IMR-90 (cell line): ENCODE measurements at regions not wholly inside any gene's neighbourhood (a gene's known extent, or its start where the extent isn't known, plus 50 kb on each side); places are given as distances from the start of the nearest gene placed in this dataset.

ENCODE experiments used
- ATAC-seq: fragments of 200-7000 bp; cut with Tn5 transposase; 2 replicates; pipeline ENCODE4 v1.9.1; 2020; ENCODE audit warnings: low read depth, mild to moderate bottlenecking, moderate library complexity
- BruUV-seq: library from RNA; stranded (reverse); fragments of 400-500 nt; replicated peaks from 2 replicates; lab custom pipeline; 2021; lab: Mats Ljungman, UMichigan
- CTCF ChIA-PET: fragments of 300-600 bp; formaldehyde crosslinking; extraction: SDS; loops from one replicate; lab custom pipeline; 2021; ENCODE audit warnings: antibody characterized with exemption; lab: Yijun Ruan, JAX
- POLR2A ChIA-PET: fragments of 300-600 bp; sonication (Branson Sonifier 250); formaldehyde crosslinking; loops from one replicate; lab custom pipeline; 2022; ENCODE audit warnings: antibody characterized with exemption; ENCODE audit not compliant: unreplicated experiment; lab: Charles Lee
- DNase-seq: peaks from one replicate; pipeline ENCODE4 v3.0.0; 2013
- H2AFZ ChIP-seq: replicated peaks from 2 replicates; pipeline ENCODE3; 2013; ENCODE audit warnings: low read length, mild to moderate bottlenecking; ENCODE audit not compliant: poor library complexity
- H2AK5ac ChIP-seq: 2 replicates; pipeline ENCODE4 v1.6.1; 2013; ENCODE audit warnings: low read depth, low read length, inconsistent platforms
- H2AK9ac ChIP-seq: replicated peaks from 2 replicates; pipeline ENCODE3; 2013; ENCODE audit warnings: mild to moderate bottlenecking, low read depth, low read length, moderate library complexity; ENCODE audit not compliant: poor library complexity
- H2BK120ac ChIP-seq: 2 replicates; pipeline ENCODE4 v1.6.1; 2013; ENCODE audit warnings: low read depth, low read length, inconsistent platforms
- H2BK15ac ChIP-seq: 3 replicates; pipeline ENCODE4 v1.6.1; 2013; ENCODE audit warnings: low read depth, low read length, inconsistent platforms
- H2BK20ac ChIP-seq: 2 replicates; pipeline ENCODE4 v1.6.1; 2013; ENCODE audit warnings: low read depth, mild to moderate bottlenecking, inconsistent platforms, low read length, moderate library complexity
- H2BK5ac ChIP-seq: 2 replicates; pipeline ENCODE4 v1.6.1; 2013; ENCODE audit warnings: mild to moderate bottlenecking, low read depth, low read length, inconsistent platforms; ENCODE audit not compliant: poor library complexity, severe bottlenecking
- H3K14ac ChIP-seq: replicated peaks from 2 replicates; pipeline ENCODE4 v1.6.1; 2013; ENCODE audit warnings: low read depth, low read length, inconsistent platforms
- H3K18ac ChIP-seq: 2 replicates; pipeline ENCODE4 v1.6.1; 2013; ENCODE audit warnings: low read depth, low read length, control low read depth
- H3K23ac ChIP-seq: 2 replicates; pipeline ENCODE4 v1.6.1; 2013; ENCODE audit warnings: low read depth, low read length, inconsistent platforms
- H3K27ac ChIP-seq: 2 replicates; pipeline ENCODE4 v1.5.1; 2013; ENCODE audit warnings: mild to moderate bottlenecking, control low read depth, low read length; ENCODE audit not compliant: insufficient read depth
- H3K27me3 ChIP-seq: 2 replicates; pipeline ENCODE4 v1.6.1; 2013; ENCODE audit warnings: low read length; ENCODE audit not compliant: control insufficient read depth, insufficient read depth
- H3K36me3 ChIP-seq: 2 replicates; pipeline ENCODE4 v1.6.1; 2013; ENCODE audit warnings: low read length, mixed read lengths; ENCODE audit not compliant: control insufficient read depth, insufficient read depth
- H3K4ac ChIP-seq: 2 replicates; pipeline ENCODE4 v1.6.1; 2013; ENCODE audit warnings: low read depth, low read length, inconsistent platforms
- H3K4me1 ChIP-seq: 2 replicates; pipeline ENCODE4 v1.6.1; 2013; ENCODE audit warnings: low read length, mixed read lengths; ENCODE audit not compliant: control insufficient read depth, insufficient read depth
- H3K4me2 ChIP-seq: 2 replicates; pipeline ENCODE4 v1.6.1; 2013; ENCODE audit warnings: low read depth, mild to moderate bottlenecking, control low read depth, low read length, moderate library complexity
- H3K4me3 ChIP-seq: 2 replicates; pipeline ENCODE4 v1.5.1; 2013; ENCODE audit warnings: low read depth, mild to moderate bottlenecking, control low read depth, low read length, moderate library complexity; ENCODE audit not compliant: insufficient read depth
- H3K56ac ChIP-seq: 2 replicates; pipeline ENCODE4 v1.6.1; 2013; ENCODE audit warnings: low read length, inconsistent platforms; ENCODE audit not compliant: insufficient read depth; ENCODE audit errors: extremely low read depth
- H3K79me1 ChIP-seq, 2 experiments: 2 replicates each; pipeline ENCODE4 v1.6.1; 2013; ENCODE audit warnings: low read length in 2 of 2, inconsistent platforms in 1 of 2, low read depth in 1 of 2
- H3K9ac ChIP-seq: 2 replicates; pipeline ENCODE4 v1.6.1; 2013; ENCODE audit warnings: low read depth, low read length, control low read depth
- H3K9me1 ChIP-seq: 2 replicates; pipeline ENCODE4 v1.6.1; 2013; ENCODE audit warnings: low read length, inconsistent platforms; ENCODE audit not compliant: insufficient read depth
- H3K9me3 ChIP-seq: 2 replicates; pipeline ENCODE4 v1.6.1; 2013; ENCODE audit warnings: low read length; ENCODE audit not compliant: control insufficient read depth, insufficient read depth
- H4K20me1 ChIP-seq: 2 replicates; pipeline ENCODE4 v1.6.1; 2013; ENCODE audit warnings: low read length, inconsistent platforms; ENCODE audit not compliant: insufficient read depth
- H4K5ac ChIP-seq: 2 replicates; pipeline ENCODE4 v1.6.1; 2013; ENCODE audit warnings: mild to moderate bottlenecking, low read depth, low read length, control low read depth
- H4K8ac ChIP-seq, 2 experiments: 2 replicates each; pipeline ENCODE4 v1.6.1; 2013; ENCODE audit warnings: low read depth in 2 of 2, low read length in 2 of 2, control low read depth in 1 of 2, inconsistent platforms in 1 of 2
- H4K91ac ChIP-seq: 2 replicates; pipeline ENCODE4 v1.6.1; 2013; ENCODE audit warnings: low read depth, low read length, inconsistent platforms; ENCODE audit not compliant: insufficient read depth
- RFX5 ChIP-seq: IDR thresholded peaks from 2 replicates; pipeline ENCODE4 v1.8.0; 2012; ENCODE audit warnings: low read depth, mild to moderate bottlenecking, low read length, moderate library complexity
- dilution Hi-C: fragments of 300-500 bp; cut with HindIII; formaldehyde crosslinking; loops from one replicate; pipeline ENCODE4 v1.14.3; 2018; ENCODE audit warnings: low sequenced_read_pairs; ENCODE audit not compliant: unreplicated experiment
- in situ Hi-C: fragments of 300-500 bp; cut with MboI; formaldehyde crosslinking; loops from 3 replicates; pipeline ENCODE4 v1.14.3; 2019; ENCODE audit warnings: low sequenced_read_pairs, inconsistent platforms, mixed read lengths
- intact Hi-C: fragments of 100-400 bp; cut with micrococcal nuclease; formaldehyde crosslinking; loops from 2 replicates; pipeline ENCODE4 v1.10.0; 2022

- H3K23ac ChIP-seq, result no peak overlapping the region
- CTCF ChIA-PET, result no interaction called here
- H3K27ac ChIP-seq, result no peak overlapping the region
- no peak overlapping the region for H2AFZ ChIP-seq
- no peaks in the 10 kb centered on the region for H3K27me3 ChIP-seq
- no peaks in the 10 kb centered on the region for H3K9me3 ChIP-seq
- H3K56ac ChIP-seq, result no peak overlapping the region
- H3K14ac ChIP-seq, result no peak overlapping the region
- H3K4me3 ChIP-seq, result no peak overlapping the region
- no peak overlapping the region for H4K5ac ChIP-seq
- no peaks in the 10 kb centered on the region for H3K9me1 ChIP-seq
- dilution Hi-C loops, result no loop called here
- POLR2A ChIA-PET, result no interaction called here
- no peaks in the 10 kb centered on the region for H3K36me3 ChIP-seq
- H4K8ac ChIP-seq, result no peak overlapping the region
- no peak for ATAC-seq
- no peak overlapping the region for H3K4ac ChIP-seq
- H3K4me2 ChIP-seq, result no peak overlapping the region
- H3K18ac ChIP-seq, result no peak overlapping the region
- no peak for TF ChIP-seq RFX5
- H4K20me1 ChIP-seq, result no peaks in the 10 kb centered on the region
- in situ Hi-C loops, result no loop called here
- H3K9ac ChIP-seq, result no peak overlapping the region
- no peak overlapping the region for H2AK5ac ChIP-seq
- no peak overlapping the region for H2BK20ac ChIP-seq
- intact Hi-C loops, result no loop called here
- H4K91ac ChIP-seq, result no peak overlapping the region
- BruUV-seq, result no TSS peak
- H3K4me1 ChIP-seq, result no peaks in the 10 kb centered on the region
- H2AK9ac ChIP-seq, result no peak overlapping the region
- DNase-seq, result no peak
- H2BK5ac ChIP-seq, result no peak overlapping the region
- H2BK15ac ChIP-seq, result no peak overlapping the region
- H3K79me1 ChIP-seq, result no peaks in the 10 kb centered on the region
- H2BK120ac ChIP-seq, result no peak overlapping the region
Measured at GRCh38 chr2:193377789-193378188, 1183.1 kb upstream of the TMEFF2 start.
